SK-N-SH (cell line): ENCODE measurements at regions not wholly inside any gene's neighbourhood (a gene's known extent, or its start where the extent isn't known, plus 50 kb on each side); places are given as distances from the start of the nearest gene placed in this dataset.

Source experiments
- CTCF ChIA-PET: fragments of 300-600, 350-600 bp; formaldehyde crosslinking; extraction: SDS; loops from one replicate; lab custom pipeline; 2021; lab: Yijun Ruan, JAX
- POLR2A ChIA-PET: fragments of 350-600 bp; sonication (Branson Sonifier 250); formaldehyde crosslinking; extraction: SDS; loops from one replicate; lab custom pipeline; 2020; ENCODE audit warnings: antibody characterized with exemption, inconsistent platforms; lab: Yijun Ruan, JAX
- DNase-seq: peaks from one replicate; pipeline ENCODE4 v3.0.0; 2012
- H2AFZ ChIP-seq: fragments of 200-600 bp; sonication (generic); 2 replicates; pipeline ENCODE4 v1.8.1; 2016; ENCODE audit warnings: antibody characterized with exemption, mild to moderate bottlenecking, low read depth
- H3F3A ChIP-seq: fragments of 200-600 bp; sonication (generic); replicated peaks from 2 replicates; pipeline ENCODE3; 2016; ENCODE audit warnings: antibody characterized with exemption, mild to moderate bottlenecking; ENCODE audit not compliant: insufficient read depth
- H3K27ac ChIP-seq, 2 experiments: fragments of 200-500 bp in 1 of 2; fragments of 200-600 bp in 1 of 2; sonication (Bioruptor generic) in 1 of 2; sonication (generic), shearing (Covaris generic) in 1 of 2; 2 replicates each; pipeline versions ENCODE4 v1.5.1 to v1.6.1; 2014 to 2016; ENCODE audit warnings: low read depth in 2 of 2, inconsistent platforms in 1 of 2, low read length in 1 of 2, mild to moderate bottlenecking in 1 of 2, mixed read lengths in 1 of 2
- H3K27me3 ChIP-seq: fragments of 200-600 bp; sonication (generic), shearing (Covaris generic); 2 replicates; pipeline ENCODE4 v1.6.1; 2016; ENCODE audit warnings: mixed run types; ENCODE audit not compliant: insufficient read depth
- H3K36me3 ChIP-seq, 2 experiments: fragments of 200-500 bp in 1 of 2; fragments of 200-600 bp in 1 of 2; sonication (Bioruptor generic) in 1 of 2; sonication (generic) in 1 of 2; replicated peaks in 1 of 2; 2 replicates each; pipeline versions ENCODE3 to v1.5.1; 2014 to 2016; ENCODE audit warnings: low read length in 1 of 2, mild to moderate bottlenecking in 1 of 2; ENCODE audit not compliant: insufficient read depth in 2 of 2, control insufficient read depth in 1 of 2
- H3K4me1 ChIP-seq, 2 experiments: fragments of 200-500 bp in 1 of 2; fragments of 200-600 bp in 1 of 2; sonication (Bioruptor generic) in 1 of 2; sonication (generic), shearing (Covaris generic) in 1 of 2; 2 replicates each; pipeline versions ENCODE4 v1.5.1 to v1.6.1; 2014 to 2016; ENCODE audit warnings: low read depth in 1 of 2, low read length in 1 of 2, mixed run types in 1 of 2; ENCODE audit not compliant: insufficient read depth in 2 of 2, control insufficient read depth in 1 of 2
- H3K4me2 ChIP-seq: fragments of 200-600 bp; sonication (generic), shearing (Covaris generic); 2 replicates; pipeline ENCODE4 v1.6.1; 2017; ENCODE audit warnings: mixed run types
- H3K4me3 ChIP-seq, 2 experiments: fragments of 200-500 bp in 1 of 2; fragments of 200-600 bp in 1 of 2; sonication (Bioruptor generic) in 1 of 2; sonication (generic), shearing (Covaris generic) in 1 of 2; 2 replicates each; pipeline versions ENCODE4 v1.5.1 to v1.8.1; 2014 to 2016; ENCODE audit warnings: low read depth in 2 of 2, inconsistent platforms in 1 of 2, low read length in 1 of 2, mild to moderate bottlenecking in 1 of 2, mixed read lengths in 1 of 2, moderate library complexity in 1 of 2
- H3K79me2 ChIP-seq: fragments of 200-600 bp; sonication (generic); 2 replicates; pipeline ENCODE4 v1.8.1; 2017; ENCODE audit warnings: mild to moderate bottlenecking; ENCODE audit not compliant: insufficient read depth
- H3K9ac ChIP-seq: fragments of 200-600 bp; sonication (generic); 2 replicates; pipeline ENCODE4 v1.6.1; 2017; ENCODE audit warnings: mixed run types
- H3K9me2 ChIP-seq: fragments of 200-600 bp; sonication (generic); 2 replicates; pipeline ENCODE4 v1.6.1; 2017; ENCODE audit warnings: mixed run types
- H3K9me3 ChIP-seq: fragments of 200-600 bp; sonication (generic); 2 replicates; pipeline ENCODE4 v1.6.1; 2017; ENCODE audit warnings: mixed run types, mild to moderate bottlenecking, moderate library complexity
- H4K20me1 ChIP-seq: fragments of 200-600 bp; sonication (generic); 2 replicates; pipeline ENCODE4 v1.6.1; 2017; ENCODE audit warnings: mild to moderate bottlenecking, mixed run types; ENCODE audit not compliant: insufficient read depth
- ELF1 ChIP-seq: IDR thresholded peaks from 2 replicates; pipeline ENCODE4 v1.4.0; 2012
- EP300 ChIP-seq, 2 experiments: IDR thresholded peaks; 2 replicates each; pipeline versions ENCODE4 v1.4.0 to v1.6.1; 2012; ENCODE audit warnings: borderline replicate concordance in 1 of 2, low read depth in 1 of 2, low read length in 1 of 2
- EZH2phosphoT487 ChIP-seq: fragments of 200-600 bp; sonication (generic); IDR thresholded peaks from 2 replicates; pipeline ENCODE4 v1.6.1; 2017; ENCODE audit warnings: low read depth, mixed run types, mild to moderate bottlenecking, antibody characterized with exemption, moderate library complexity, borderline replicate concordance
- FOSL2 ChIP-seq: IDR thresholded peaks from 2 replicates; pipeline ENCODE4 v1.4.0; 2012; ENCODE audit warnings: low read depth, mild to moderate bottlenecking, moderate library complexity, borderline replicate concordance
- FOXJ3 ChIP-seq: sonication (generic); formaldehyde crosslinking; IDR thresholded peaks from 2 replicates; pipeline ENCODE4 v1.5.1; 2020; ENCODE audit warnings: mild to moderate bottlenecking, missing genetic modification reagents
- GABPA ChIP-seq: IDR thresholded peaks from 2 replicates; pipeline ENCODE4 v1.4.0; 2012; ENCODE audit warnings: low read depth, mild to moderate bottlenecking
- MEF2A ChIP-seq: IDR thresholded peaks from 2 replicates; pipeline ENCODE4 v1.4.0; 2012; ENCODE audit warnings: low read depth, borderline replicate concordance
- POLR2AphosphoS5 ChIP-seq: IDR thresholded peaks from 2 replicates; pipeline ENCODE4 v1.6.1; 2012; ENCODE audit warnings: low read depth, low read length
- RCOR1 ChIP-seq: fragments of 150-350 bp; IDR thresholded peaks from 2 replicates; pipeline ENCODE4 v1.6.1; 2017; ENCODE audit warnings: antibody characterized with exemption, low read length
- RFX5 ChIP-seq: IDR thresholded peaks from 2 replicates; pipeline ENCODE4 v1.6.1; 2012; ENCODE audit warnings: mild to moderate bottlenecking, improper control_type of control experiment, low read length
- RXRA ChIP-seq: IDR thresholded peaks from 2 replicates; pipeline ENCODE4 v1.4.0; 2012; ENCODE audit warnings: low read depth, mild to moderate bottlenecking, borderline replicate concordance
- SIN3A ChIP-seq: IDR thresholded peaks from 2 replicates; pipeline ENCODE4 v1.6.1; 2012; ENCODE audit warnings: low read depth, mild to moderate bottlenecking, low read length, moderate library complexity, borderline replicate concordance
- SMC3 ChIP-seq: IDR thresholded peaks from 2 replicates; pipeline ENCODE4 v1.6.1; 2012; ENCODE audit warnings: low read depth, low read length, improper control_type of control experiment
- TCF12 ChIP-seq: IDR thresholded peaks from 2 replicates; pipeline ENCODE4 v1.4.0; 2012
- TEAD4 ChIP-seq: IDR thresholded peaks from 2 replicates; pipeline ENCODE4 v1.4.0; 2012; ENCODE audit warnings: mild to moderate bottlenecking, borderline replicate concordance; ENCODE audit not compliant: insufficient read depth
- YY1 ChIP-seq: IDR thresholded peaks from 2 replicates; pipeline ENCODE4 v1.4.0; 2012; ENCODE audit warnings: low read depth, mild to moderate bottlenecking
- WGBS: methylation state at CpG from one replicate; pipeline ENCODE4 v1.1.6; 2017; ENCODE audit warnings: low lambda C conversion rate; 5-methylcytosine and 5-hydroxymethylcytosine counted together
- TF ChIP-seq, protein P1 (sequence below): fragments of 150-350 bp; IDR thresholded peaks from 2 replicates; pipeline ENCODE4 v1.6.1; 2017; ENCODE audit warnings: antibody characterized with exemption, low read length, low read depth, borderline replicate concordance
- TF ChIP-seq, protein P2 (sequence below): IDR thresholded peaks from 2 replicates; pipeline ENCODE4; 2012
- TF ChIP-seq, protein P3 (sequence below): fragments of 200-600 bp; sonication (generic); IDR thresholded peaks from 2 replicates; pipeline ENCODE4 v1.6.1; 2017; ENCODE audit warnings: antibody characterized with exemption, mild to moderate bottlenecking, moderate library complexity
- TF ChIP-seq, protein P4 (sequence below): IDR thresholded peaks from 2 replicates; pipeline ENCODE4 v1.4.0; 2012; ENCODE audit warnings: low read depth

GRCh38 chr7:110531186-110531585 lies 559.7 kb upstream of the LRRN3 start:
- Histone ChIP-seq H3F3A (no peaks in the 10 kb centered on the region), H4K20me1 (no peaks in the 10 kb centered on the region), H3K9ac (no peak overlapping the region), H3K4me3 (no peak overlapping the region), H3K36me3 (no peaks in the 10 kb centered on the region), H3K4me2 (no peak overlapping the region), H3K9me2 (no peaks in the 10 kb centered on the region), H3K27ac (no peak overlapping the region), H3K79me2 (no peaks in the 10 kb centered on the region), H2AFZ (no peak overlapping the region), H3K27me3 (no peaks in the 10 kb centered on the region), H3K9me3 (no peaks in the 10 kb centered on the region), H3K4me1 (peaks cover 15% of the 10 kb centered on the region in 2 experiments; a peak in 3 of 4 replicates)
- CTCF ChIA-PET, result no interaction called here
- TF ChIP-seq FOSL2, result no peak
- TF ChIP-seq RCOR1, result no peak
- TF ChIP-seq, protein P1, sequence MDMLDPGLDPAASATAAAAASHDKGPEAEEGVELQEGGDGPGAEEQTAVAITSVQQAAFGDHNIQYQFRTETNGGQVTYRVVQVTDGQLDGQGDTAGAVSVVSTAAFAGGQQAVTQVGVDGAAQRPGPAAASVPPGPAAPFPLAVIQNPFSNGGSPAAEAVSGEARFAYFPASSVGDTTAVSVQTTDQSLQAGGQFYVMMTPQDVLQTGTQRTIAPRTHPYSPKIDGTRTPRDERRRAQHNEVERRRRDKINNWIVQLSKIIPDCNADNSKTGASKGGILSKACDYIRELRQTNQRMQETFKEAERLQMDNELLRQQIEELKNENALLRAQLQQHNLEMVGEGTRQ, result no peak
- no peak for TF ChIP-seq TEAD4
- TF ChIP-seq EZH2phosphoT487, result no peak
- no peak for TF ChIP-seq TCF12
- TF ChIP-seq RXRA, result no peak
- TF ChIP-seq, protein P2, sequence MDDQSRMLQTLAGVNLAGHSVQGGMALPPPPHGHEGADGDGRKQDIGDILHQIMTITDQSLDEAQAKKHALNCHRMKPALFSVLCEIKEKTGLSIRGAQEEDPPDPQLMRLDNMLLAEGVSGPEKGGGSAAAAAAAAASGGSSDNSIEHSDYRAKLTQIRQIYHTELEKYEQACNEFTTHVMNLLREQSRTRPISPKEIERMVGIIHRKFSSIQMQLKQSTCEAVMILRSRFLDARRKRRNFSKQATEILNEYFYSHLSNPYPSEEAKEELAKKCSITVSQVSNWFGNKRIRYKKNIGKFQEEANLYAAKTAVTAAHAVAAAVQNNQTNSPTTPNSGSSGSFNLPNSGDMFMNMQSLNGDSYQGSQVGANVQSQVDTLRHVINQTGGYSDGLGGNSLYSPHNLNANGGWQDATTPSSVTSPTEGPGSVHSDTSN, result no peak
- no peak for TF ChIP-seq MEF2A
- TF ChIP-seq, protein P3, sequence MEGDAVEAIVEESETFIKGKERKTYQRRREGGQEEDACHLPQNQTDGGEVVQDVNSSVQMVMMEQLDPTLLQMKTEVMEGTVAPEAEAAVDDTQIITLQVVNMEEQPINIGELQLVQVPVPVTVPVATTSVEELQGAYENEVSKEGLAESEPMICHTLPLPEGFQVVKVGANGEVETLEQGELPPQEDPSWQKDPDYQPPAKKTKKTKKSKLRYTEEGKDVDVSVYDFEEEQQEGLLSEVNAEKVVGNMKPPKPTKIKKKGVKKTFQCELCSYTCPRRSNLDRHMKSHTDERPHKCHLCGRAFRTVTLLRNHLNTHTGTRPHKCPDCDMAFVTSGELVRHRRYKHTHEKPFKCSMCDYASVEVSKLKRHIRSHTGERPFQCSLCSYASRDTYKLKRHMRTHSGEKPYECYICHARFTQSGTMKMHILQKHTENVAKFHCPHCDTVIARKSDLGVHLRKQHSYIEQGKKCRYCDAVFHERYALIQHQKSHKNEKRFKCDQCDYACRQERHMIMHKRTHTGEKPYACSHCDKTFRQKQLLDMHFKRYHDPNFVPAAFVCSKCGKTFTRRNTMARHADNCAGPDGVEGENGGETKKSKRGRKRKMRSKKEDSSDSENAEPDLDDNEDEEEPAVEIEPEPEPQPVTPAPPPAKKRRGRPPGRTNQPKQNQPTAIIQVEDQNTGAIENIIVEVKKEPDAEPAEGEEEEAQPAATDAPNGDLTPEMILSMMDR, result no peak
- no peak for TF ChIP-seq YY1
- POLR2A ChIA-PET, result no interaction called here
- no peak for DNase-seq

GRCh38 chr7:110534241-110534931 lies 556.5 kb upstream of the LRRN3 start:
- 0 out of 2 replicates have a peak overlapping the region, but pooled peaks have one; percentile 11 for H3K9ac ChIP-seq
- H3K4me3 ChIP-seq, result no peak overlapping the region
- POLR2A ChIA-PET, result interaction anchor here (0.7 kb wide), 1 partner anchor 247 kb away, joined by 3 read pairs; no protein-coding TSS in a partner anchor
- no peaks in the 10 kb centered on the region for H3K9me3 ChIP-seq
- no peaks in the 10 kb centered on the region for H3K9me2 ChIP-seq
- peak overlapping the region; percentile 54 to 93 for H3K27ac ChIP-seq
- CTCF ChIA-PET, result interaction anchor here (0.7 kb wide), 1 partner anchor 310 kb away, joined by 3 read pairs; no protein-coding TSS in a partner anchor
- H3K4me2 ChIP-seq, result peak overlapping the region; percentile 30; the same call in 1 of the 2 replicates
- H3K4me1 ChIP-seq, result peaks cover 15% of the 10 kb centered on the region in 2 experiments; a peak in 3 of 4 replicates
- peak overlapping the region; percentile 63; the same call in 1 of the 2 replicates for H2AFZ ChIP-seq
- no peaks in the 10 kb centered on the region for H3K36me3 ChIP-seq
- H3K27me3 ChIP-seq, result no peaks in the 10 kb centered on the region
- no peaks in the 10 kb centered on the region for H3K79me2 ChIP-seq
- WGBS, result 27% methylated on average over 7 of the region's 7 CpGs
- H4K20me1 ChIP-seq, result no peaks in the 10 kb centered on the region
- no peaks in the 10 kb centered on the region for H3F3A ChIP-seq
- peak; percentile 55 for DNase-seq
- TF ChIP-seq, protein P3, result no peak
- TF ChIP-seq, protein P4, sequence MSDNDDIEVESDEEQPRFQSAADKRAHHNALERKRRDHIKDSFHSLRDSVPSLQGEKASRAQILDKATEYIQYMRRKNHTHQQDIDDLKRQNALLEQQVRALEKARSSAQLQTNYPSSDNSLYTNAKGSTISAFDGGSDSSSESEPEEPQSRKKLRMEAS, result no peak
- TF ChIP-seq GABPA, result no peak
- TF ChIP-seq TCF12, result peak; percentile 23; the same call in 1 of the 2 replicates
- no peak for TF ChIP-seq SMC3
- TF ChIP-seq SIN3A, result no peak
- no peak for TF ChIP-seq ELF1
- no peak for TF ChIP-seq POLR2AphosphoS5
- TF ChIP-seq RFX5, result no peak
- TF ChIP-seq FOXJ3, result 0 out of 2 replicates have a peak, but pooled peaks have one; percentile 13
- TF ChIP-seq, protein P1, result no peak
- no peak for TF ChIP-seq RXRA
- peak in 1 of 2 experiments; percentile 25; a peak in 1 of 4 replicates for TF ChIP-seq EP300 (IDR thresholded peaks at IDR 0.05; ENCODE audit: borderline replicate concordance in 1 of 2, low read depth in 1 of 2, low read length in 1 of 2)
